ENCODE measurements at regions not wholly inside any gene's neighbourhood (a gene's known extent, or its start where the extent isn't known, plus 50 kb on each side); places are given as distances from the start of the nearest gene placed in this dataset.

DNA sequence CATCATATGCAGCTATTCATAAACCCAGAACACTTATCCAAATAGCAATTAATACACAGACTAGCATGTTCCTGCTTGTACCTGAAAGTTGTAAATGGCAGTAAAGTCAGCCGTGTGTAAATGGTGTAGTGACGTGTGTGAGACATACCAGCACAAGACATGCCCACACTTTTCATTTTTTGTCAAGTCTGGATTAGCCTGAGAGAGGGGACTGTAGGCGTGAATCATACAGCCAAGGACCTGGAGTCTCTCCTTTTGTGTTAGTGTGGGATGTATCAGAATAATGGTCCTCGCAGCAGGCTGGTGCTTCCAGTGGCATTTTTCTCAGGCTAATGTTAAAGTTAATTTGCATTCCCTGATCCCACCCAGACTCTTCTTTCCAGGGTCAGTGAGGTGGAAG is 116.8 kb upstream of the BMAL1 start:
- TF ChIP-seq, protein P1, sequence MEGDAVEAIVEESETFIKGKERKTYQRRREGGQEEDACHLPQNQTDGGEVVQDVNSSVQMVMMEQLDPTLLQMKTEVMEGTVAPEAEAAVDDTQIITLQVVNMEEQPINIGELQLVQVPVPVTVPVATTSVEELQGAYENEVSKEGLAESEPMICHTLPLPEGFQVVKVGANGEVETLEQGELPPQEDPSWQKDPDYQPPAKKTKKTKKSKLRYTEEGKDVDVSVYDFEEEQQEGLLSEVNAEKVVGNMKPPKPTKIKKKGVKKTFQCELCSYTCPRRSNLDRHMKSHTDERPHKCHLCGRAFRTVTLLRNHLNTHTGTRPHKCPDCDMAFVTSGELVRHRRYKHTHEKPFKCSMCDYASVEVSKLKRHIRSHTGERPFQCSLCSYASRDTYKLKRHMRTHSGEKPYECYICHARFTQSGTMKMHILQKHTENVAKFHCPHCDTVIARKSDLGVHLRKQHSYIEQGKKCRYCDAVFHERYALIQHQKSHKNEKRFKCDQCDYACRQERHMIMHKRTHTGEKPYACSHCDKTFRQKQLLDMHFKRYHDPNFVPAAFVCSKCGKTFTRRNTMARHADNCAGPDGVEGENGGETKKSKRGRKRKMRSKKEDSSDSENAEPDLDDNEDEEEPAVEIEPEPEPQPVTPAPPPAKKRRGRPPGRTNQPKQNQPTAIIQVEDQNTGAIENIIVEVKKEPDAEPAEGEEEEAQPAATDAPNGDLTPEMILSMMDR (conservative IDR thresholded peaks at IDR 0.05; ENCODE audit: low read depth, low read length) = no peak
- no peak for TF ChIP-seq EZH2 (IDR thresholded peaks at IDR 0.05; ENCODE audit: low read length, unreplicated experiment)

All from PC-3 (cell line).